ENCODE measurements at regions not wholly inside any gene's neighbourhood (a gene's known extent, or its start where the extent isn't known, plus 50 kb on each side); places are given as distances from the start of the nearest gene placed in this dataset.

DNA sequence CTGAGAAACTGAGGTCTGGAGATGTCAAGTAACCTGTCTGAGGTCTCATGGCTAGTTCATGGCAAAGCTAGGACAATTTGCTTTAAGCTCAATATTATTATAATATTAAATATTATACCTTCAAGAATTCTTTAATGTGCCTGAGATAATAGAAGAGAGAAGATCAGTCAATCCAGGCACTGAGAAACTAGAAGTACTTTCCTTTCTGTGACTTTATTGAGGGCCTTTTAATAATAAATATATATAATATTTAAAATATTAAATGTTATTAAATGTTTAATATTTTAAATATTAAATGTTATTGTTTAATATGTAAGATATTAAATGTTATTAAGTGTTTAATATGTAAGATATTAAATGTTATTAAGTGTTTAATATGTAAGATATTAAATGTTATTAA, 144.3 kb upstream of the DNAJC19 start:
- TF ChIP-seq, protein P1, sequence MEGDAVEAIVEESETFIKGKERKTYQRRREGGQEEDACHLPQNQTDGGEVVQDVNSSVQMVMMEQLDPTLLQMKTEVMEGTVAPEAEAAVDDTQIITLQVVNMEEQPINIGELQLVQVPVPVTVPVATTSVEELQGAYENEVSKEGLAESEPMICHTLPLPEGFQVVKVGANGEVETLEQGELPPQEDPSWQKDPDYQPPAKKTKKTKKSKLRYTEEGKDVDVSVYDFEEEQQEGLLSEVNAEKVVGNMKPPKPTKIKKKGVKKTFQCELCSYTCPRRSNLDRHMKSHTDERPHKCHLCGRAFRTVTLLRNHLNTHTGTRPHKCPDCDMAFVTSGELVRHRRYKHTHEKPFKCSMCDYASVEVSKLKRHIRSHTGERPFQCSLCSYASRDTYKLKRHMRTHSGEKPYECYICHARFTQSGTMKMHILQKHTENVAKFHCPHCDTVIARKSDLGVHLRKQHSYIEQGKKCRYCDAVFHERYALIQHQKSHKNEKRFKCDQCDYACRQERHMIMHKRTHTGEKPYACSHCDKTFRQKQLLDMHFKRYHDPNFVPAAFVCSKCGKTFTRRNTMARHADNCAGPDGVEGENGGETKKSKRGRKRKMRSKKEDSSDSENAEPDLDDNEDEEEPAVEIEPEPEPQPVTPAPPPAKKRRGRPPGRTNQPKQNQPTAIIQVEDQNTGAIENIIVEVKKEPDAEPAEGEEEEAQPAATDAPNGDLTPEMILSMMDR (IDR thresholded peaks at IDR 0.05; ENCODE audit: low read depth, low read length), result no peak
- Histone ChIP-seq H3K4me3 (ENCODE audit: low read depth, low read length) (no peak overlapping the region), H3K27me3 (ENCODE audit: control insufficient read depth, insufficient read depth, low read length) (no peaks in the 10 kb centered on the region), H3K27ac (ENCODE audit: low read depth, low read length) (no peak overlapping the region), H3K9me3 (ENCODE audit: control insufficient read depth, insufficient read depth, low read length) (peaks cover 9% of the 10 kb centered on the region)
- CTCF ChIA-PET, result no interaction called here
- DNase-seq (ENCODE audit: low read depth, low spot score), result no peak
- POLR2A ChIA-PET, result no interaction called here

DNA sequence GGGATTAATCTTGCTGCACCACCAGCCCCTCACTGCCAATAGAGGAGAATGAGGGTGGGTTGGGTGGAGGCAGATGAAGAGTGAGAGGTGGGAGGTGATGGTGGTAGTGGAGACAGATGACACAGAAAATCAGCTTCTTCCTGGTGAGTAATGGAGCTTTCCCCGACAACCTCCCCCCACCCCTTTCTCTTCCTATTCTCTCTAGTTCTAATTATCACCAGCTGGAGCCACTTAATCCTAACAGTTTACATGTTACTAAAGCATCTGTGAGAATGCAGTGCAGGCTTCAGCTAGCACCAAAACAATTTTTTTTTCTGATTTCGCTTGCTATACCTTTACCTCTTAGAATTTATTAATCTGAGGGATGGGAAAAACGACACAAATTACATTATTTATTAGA, 116.1 kb upstream of the DNAJC19 start:
- no peaks in the 10 kb centered on the region for H3K27me3 ChIP-seq (ENCODE audit: control insufficient read depth, insufficient read depth, low read length)
- TF ChIP-seq, protein P1 (IDR thresholded peaks at IDR 0.05; ENCODE audit: low read depth, low read length), result no peak
- DNase-seq (ENCODE audit: low read depth, low spot score), result no peak
- H3K9me3 ChIP-seq (ENCODE audit: control insufficient read depth, insufficient read depth, low read length), result 0 out of 2 replicates have a peak, but pooled peaks cover 3% of the 10 kb centered on the region
- no peak overlapping the region for H3K27ac ChIP-seq (ENCODE audit: low read depth, low read length)
- ChIA-PET POLR2A (no interaction called here), CTCF (no interaction called here)
- H3K4me3 ChIP-seq (ENCODE audit: low read depth, low read length), result no peak overlapping the region

GRCh38 chr3:181103605-181104004, 114.1 kb upstream of the DNAJC19 start:
- no peak overlapping the region for H3K4me3 ChIP-seq (ENCODE audit: low read depth, low read length)
- CTCF ChIA-PET, result no interaction called here
- TF ChIP-seq, protein P1 (IDR thresholded peaks at IDR 0.05; ENCODE audit: low read depth, low read length), result no peak
- H3K27me3 ChIP-seq (ENCODE audit: control insufficient read depth, insufficient read depth, low read length), result no peaks in the 10 kb centered on the region
- POLR2A ChIA-PET, result no interaction called here
- no peak overlapping the region for H3K27ac ChIP-seq (ENCODE audit: low read depth, low read length)
- 0 out of 2 replicates have a peak, but pooled peaks cover 3% of the 10 kb centered on the region for H3K9me3 ChIP-seq (ENCODE audit: control insufficient read depth, insufficient read depth, low read length)
- no peak for DNase-seq (ENCODE audit: low read depth, low spot score)

DNA sequence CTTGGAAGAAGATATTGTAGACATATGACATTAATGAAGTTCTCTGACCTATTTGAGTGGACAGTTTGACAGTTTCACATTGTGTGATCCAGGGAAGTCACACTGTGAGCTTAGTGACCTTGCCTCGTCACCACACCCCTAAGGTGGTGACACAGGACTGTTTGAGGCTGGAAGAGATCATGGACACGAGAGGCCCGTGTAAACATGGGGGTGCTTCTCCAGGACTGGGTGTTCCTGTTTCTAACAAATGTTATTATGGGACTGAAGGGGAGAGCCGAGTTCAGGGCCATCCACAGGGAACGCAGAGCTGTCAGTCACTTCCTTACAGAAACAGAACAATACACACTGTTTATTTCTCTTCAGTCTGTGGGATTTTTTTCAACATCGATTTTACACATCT, 96.5 kb upstream of the DNAJC19 start:
- ChIA-PET POLR2A (no interaction called here), CTCF (no interaction called here)
- H3K27me3 ChIP-seq (ENCODE audit: control insufficient read depth, insufficient read depth, low read length), result no peaks in the 10 kb centered on the region
- H3K9me3 ChIP-seq (ENCODE audit: control insufficient read depth, insufficient read depth, low read length), result peaks cover 11% of the 10 kb centered on the region; the same call in 1 of the 2 replicates
- H3K27ac ChIP-seq (ENCODE audit: low read depth, low read length), result no peak overlapping the region
- TF ChIP-seq, protein P1 (IDR thresholded peaks at IDR 0.05; ENCODE audit: low read depth, low read length), result no peak
- no peak overlapping the region for H3K4me3 ChIP-seq (ENCODE audit: low read depth, low read length)
- no peak for DNase-seq (ENCODE audit: low read depth, low spot score)

GRCh38 chr3:181081930-181082329, 92.4 kb upstream of the DNAJC19 start:
- DNase-seq (ENCODE audit: low read depth, low spot score), result no peak
- Histone ChIP-seq H3K9me3 (ENCODE audit: control insufficient read depth, insufficient read depth, low read length) (peaks cover 7% of the 10 kb centered on the region; the same call in 1 of the 2 replicates), H3K27me3 (ENCODE audit: control insufficient read depth, insufficient read depth, low read length) (no peaks in the 10 kb centered on the region), H3K4me3 (ENCODE audit: low read depth, low read length) (no peak overlapping the region), H3K27ac (ENCODE audit: low read depth, low read length) (no peak overlapping the region)
- TF ChIP-seq, protein P1 (IDR thresholded peaks at IDR 0.05; ENCODE audit: low read depth, low read length), result no peak
- POLR2A ChIA-PET, result no interaction called here
- CTCF ChIA-PET, result no interaction called here

Measured in AG04450 (cell line).